EH (cell line): ENCODE measurements at regions not wholly inside any gene's neighbourhood (a gene's known extent, or its start where the extent isn't known, plus 50 kb on each side); places are given as distances from the start of the nearest gene placed in this dataset.
"Not testable (repeated sequence)": the region's sequence is repeated elsewhere in the genome, so short reads cannot be mapped to it uniquely, and the experiment has no call there.

Experiments
- DNase-seq: peaks from one replicate; pipeline ENCODE4 v3.0.0-alpha.2; 2015; ENCODE audit warnings: low read depth

DNA sequence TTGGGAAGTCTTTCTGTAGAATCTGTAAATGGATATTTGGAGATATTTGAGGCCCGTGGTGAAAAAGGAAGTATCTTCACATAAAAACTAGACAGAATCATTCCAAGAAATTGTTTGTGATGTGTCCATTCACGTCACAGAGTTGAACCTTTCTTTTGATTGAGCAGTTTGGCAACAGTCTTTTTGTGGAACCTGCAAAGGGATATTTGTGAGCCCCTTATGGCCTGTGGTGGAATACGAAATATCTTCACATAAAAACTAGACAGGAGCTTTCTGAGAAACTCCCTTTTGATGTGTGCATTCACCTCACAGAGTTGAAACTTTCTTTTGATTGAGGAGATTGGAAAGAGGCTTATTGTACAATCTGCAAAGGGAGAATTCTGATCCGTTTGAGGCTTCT lies 2980.4 kb downstream of the TUBA3C start:
- not testable (repeated sequence) for DNase-seq

DNA sequence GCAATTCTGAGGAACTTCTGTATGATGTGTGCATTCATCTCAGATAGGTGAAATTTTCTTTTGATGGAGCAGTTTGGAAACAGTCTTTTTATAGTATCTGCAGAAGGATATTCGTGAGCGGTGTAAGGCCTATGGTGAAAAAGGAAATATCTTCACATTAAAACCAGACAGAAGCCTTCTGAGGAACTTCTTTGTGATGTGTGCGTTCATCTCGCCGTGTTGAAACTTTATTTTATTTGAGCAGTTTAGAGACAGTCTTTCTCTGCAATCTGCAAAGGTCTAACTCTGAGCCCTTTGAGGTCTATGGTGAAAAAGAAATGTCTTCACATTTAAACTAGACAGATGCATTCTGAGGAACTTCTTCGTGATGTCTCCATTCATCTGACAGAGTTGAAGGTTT lies 3021.0 kb downstream of the TUBA3C start:
- DNase-seq = not testable (repeated sequence)

DNA sequence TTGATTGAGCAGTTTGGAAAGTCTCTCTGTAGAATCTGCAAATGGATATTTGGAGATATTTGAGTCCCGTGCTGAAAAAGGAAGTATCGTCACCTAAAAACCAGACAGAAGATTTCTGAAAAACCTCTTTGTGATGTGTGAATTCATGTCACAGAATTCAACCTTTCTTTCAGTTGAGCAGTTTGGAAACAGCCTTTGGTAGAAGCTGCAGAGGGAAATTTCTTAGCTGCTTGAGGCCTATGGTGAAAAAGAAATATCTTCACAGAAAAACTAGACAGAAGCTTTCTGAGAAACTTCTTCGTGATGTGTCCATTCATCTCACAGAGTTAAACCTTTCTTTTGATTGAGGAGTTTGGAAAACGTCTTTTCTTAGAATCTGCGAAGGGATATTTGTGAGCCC lies 3022.7 kb downstream of the TUBA3C start:
- DNase-seq = not testable (repeated sequence)

DNA sequence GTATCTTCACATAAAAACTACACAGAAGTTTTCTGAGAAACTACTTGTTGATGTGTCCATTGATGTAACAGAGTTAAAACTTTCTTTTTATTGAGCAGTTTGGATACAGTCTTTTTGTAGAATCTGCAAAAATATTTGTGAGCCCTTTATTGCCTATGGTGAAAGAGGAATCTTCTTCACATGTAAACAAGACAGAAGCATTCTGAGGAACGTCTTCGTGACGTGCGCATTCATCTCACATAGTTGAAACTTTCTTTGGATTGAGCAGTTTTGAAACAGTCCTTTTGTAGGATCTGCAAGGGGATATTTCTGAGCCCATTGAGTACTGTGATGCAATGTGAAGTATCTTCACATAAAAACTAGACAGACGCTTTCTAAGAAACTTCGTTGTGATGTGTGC lies 3023.6 kb downstream of the TUBA3C start:
- DNase-seq = not testable (repeated sequence)

DNA sequence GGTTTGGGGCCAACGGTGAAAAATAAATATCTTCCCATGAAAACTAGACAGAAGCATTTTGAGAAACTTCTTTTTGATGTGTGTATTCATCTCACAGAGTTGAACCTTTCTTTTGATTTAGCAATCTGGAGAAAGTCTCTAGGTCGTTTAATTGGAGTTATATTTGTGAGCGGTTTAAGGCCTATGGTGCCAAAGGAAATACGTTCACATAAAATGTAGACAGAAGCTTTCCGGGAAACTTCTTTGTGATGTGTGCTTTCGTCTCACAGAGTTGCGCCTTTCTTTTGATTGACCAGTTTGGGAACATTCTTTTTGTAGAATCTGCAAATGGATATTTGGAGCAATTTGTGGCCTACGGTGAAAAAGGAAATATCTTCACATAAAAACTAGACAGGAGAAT lies 3028.8 kb downstream of the TUBA3C start:
- DNase-seq = not testable (repeated sequence)

DNA sequence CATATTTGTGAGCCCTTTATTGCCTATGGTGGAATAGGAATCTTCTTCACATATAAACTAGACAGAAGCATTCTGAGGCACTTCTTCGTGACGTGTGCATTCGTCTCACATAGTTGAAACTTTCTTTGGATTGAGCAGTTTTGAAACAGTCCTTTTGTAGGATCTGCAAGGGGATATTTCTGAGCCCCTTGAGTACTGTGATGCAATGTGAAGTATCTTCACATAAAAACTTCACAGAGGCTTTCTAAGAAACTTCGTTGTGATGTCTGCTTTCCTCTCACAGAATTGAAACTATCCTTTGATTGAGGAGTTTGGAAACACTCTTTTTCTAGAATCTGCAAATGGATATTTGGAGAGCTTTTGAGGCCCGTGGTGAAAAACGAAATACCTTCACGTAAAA lies 3030.3 kb downstream of the TUBA3C start:
- not testable (repeated sequence) for DNase-seq

DNA sequence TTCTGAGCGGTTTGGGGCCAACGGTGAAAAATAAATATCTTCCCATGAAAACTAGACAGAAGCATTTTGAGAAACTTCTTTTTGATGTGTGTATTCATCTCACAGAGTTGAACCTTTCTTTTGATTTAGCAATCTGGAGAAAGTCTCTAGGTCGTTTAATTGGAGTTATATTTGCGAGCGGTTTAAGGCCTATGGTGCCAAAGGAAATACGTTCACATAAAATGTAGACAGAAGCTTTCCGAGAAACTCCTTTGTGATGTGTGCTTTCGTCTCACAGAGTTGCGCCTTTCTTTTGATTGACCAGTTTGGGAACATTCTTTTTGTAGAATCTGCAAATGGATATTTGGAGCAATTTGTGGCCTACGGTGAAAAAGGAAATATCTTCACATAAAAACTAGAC lies 3032.2 kb downstream of the TUBA3C start:
- not testable (repeated sequence) for DNase-seq

DNA sequence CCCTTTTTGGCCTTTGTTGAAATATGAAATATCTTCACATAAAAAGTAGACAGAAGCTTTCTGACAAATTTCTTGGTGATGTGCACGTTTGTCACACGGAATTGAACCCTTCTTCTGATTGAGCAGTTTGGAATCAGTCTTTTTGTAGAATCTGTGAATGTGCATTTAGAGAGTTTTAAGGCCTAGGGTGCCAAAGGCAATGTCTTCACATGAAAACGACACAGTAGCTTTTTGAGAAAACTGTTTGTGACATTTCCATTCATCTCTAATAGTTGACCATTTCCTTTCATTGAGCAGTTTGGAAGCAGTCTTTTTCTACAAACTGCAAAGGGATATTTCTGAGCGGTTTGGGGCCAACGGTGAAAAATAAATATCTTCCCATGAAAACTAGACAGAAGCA lies 3036.0 kb downstream of the TUBA3C start:
- not testable (repeated sequence) for DNase-seq

DNA sequence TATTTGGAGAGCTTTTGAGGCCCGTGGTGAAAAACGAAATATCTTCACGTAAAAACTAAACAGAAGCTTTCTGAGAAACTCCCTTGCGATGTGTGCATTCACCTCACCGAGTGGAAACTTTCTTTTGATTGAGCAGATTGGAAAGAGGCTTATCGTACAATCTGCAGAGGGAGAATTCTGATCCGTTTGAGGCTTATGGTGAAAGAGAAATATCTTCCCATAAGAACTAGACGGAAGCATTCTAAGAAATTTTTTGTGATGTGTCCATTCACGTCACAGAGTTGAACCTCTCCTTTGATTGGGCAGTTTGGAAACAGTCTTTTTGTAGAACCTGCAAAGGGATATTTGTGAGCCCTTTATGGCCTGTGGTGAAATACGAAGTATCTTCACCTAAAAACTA lies 3040.3 kb downstream of the TUBA3C start:
- not testable (repeated sequence) for DNase-seq

DNA sequence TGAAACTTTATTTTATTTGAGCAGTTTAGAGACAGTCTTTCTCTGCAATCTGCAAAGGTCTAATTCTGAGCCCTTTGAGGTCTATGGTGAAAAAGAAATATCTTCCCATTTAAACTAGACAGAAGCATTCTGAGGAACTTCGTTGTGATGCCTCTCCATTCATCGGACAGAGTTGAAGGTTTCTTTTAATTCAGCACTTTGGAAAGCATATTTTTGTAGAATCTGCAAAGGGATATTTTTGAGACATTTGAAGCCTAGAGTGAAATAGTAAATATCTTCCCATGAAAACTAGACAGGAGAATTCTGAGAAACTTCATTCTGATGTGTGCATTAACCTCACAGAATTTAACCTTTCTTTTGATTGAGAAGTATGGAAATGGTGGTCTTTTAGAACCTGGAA lies 3044.8 kb downstream of the TUBA3C start:
- not testable (repeated sequence) for DNase-seq

DNA sequence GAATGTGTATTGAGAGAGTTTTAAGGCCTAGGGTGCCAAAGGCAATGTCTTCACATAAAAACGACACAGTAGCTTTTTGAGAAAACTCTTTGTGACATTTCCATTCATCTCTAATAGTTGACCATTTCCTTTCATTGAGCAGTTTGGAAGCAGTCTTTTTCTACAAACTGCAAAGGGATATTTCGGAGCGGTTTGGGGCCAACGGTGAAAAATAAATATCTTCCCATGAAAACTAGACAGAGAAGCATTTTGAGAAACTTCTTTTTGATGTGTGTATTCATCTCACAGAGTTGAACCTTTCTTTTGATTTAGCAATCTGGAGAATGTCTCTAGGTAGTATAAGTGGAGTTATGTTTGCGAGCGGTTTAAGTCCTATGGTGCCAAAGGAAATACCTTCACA lies 3052.9 kb downstream of the TUBA3C start:
- not testable (repeated sequence) for DNase-seq

DNA sequence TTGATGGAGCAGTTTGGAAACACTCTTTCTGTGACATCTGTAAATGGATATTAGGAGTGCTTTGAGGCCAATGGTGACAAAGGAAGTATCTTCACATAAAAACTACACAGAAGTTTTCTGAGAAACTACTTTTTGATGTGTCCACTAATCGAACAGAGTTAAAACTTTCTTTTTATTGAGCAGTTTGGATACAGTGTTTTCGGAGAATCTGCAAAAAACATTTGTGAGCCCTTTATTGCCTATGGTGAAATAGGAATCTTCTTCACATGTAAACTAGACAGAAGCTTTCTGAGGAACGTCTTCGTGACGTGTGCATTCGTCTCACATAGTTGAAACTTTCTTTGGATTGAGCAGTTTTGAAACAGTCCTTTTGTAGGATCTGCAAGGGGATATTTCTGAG lies 3068.2 kb downstream of the TUBA3C start:
- peak; percentile 6 for DNase-seq
